Tibial artery (tissue), 4 donors: ENCODE measurements at regions not wholly inside any gene's neighbourhood (a gene's known extent, or its start where the extent isn't known, plus 50 kb on each side); places are given as distances from the start of the nearest gene placed in this dataset.

Experiments used
- DNase-seq, 2 donors: peaks; one replicate each; pipeline ENCODE4 v3.0.0-alpha.2; 2019
- H3K27ac ChIP-seq, 2 donors: fragments of 200-600 bp; sonication (generic) in 1 of 2; 1 replicate in 1 of 2; 2 replicates in 1 of 2; pipeline ENCODE4 v1.5.1; 2018 to 2019; ENCODE audit warnings: mild to moderate bottlenecking in 1 of 2
- H3K27me3 ChIP-seq, 2 donors: fragments of 200-600 bp; sonication (generic) in 1 of 2; one replicate each; pipeline versions ENCODE4 v1.5.1 to v1.6.0; 2016 to 2019
- H3K36me3 ChIP-seq, 3 donors: fragments of 200-600 bp; sonication (generic) in 2 of 3; one replicate each; pipeline ENCODE4 v1.5.1; 2016 to 2019; ENCODE audit warnings: mild to moderate bottlenecking in 2 of 3
- H3K4me1 ChIP-seq, 4 donors: fragments of 200-600 bp; sonication (generic) in 2 of 4; 1 replicate in 3 of 4; 2 replicates in 1 of 4; pipeline ENCODE4 v1.5.1; 2016 to 2019
- H3K4me3 ChIP-seq, 2 donors: fragments of 200-600 bp; sonication (generic) in 1 of 2; 1 replicate in 1 of 2; 2 replicates in 1 of 2; pipeline ENCODE4 v1.5.1; 2018 to 2019; ENCODE audit warnings: mild to moderate bottlenecking in 2 of 2
- H3K9me3 ChIP-seq, 3 donors: fragments of 200-600 bp; sonication (generic) in 1 of 3; one replicate each; pipeline ENCODE4 v1.5.1; 2016 to 2019
- CTCF ChIP-seq, 2 experiments: fragments of 200-600 bp in 1 of 2; fragments of 450-650 bp in 1 of 2; IDR thresholded peaks; one replicate each; pipeline ENCODE4 v1.5.1; 2017 to 2019; ENCODE audit warnings: antibody characterized with exemption in 2 of 2, mild to moderate bottlenecking in 1 of 2, moderate library complexity in 1 of 2
- intact Hi-C: fragments of 100-400 bp; cut with DNase I; formaldehyde crosslinking; loops from one replicate; pipeline ENCODE4 v1.15.0; 2023; ENCODE audit warnings: low total_unique reads

GRCh38 chr2:59903994-59904544 lies 649.4 kb downstream of the BCL11A start:
- no peaks in the 10 kb centered on the region for H3K9me3 ChIP-seq
- no peaks in the 10 kb centered on the region for H3K4me1 ChIP-seq
- H3K27me3 ChIP-seq, result no peaks in the 10 kb centered on the region
- intact Hi-C loops, result no loop called here
- H3K4me3 ChIP-seq, result no peak overlapping the region
- no peak for DNase-seq
- H3K36me3 ChIP-seq, result no peaks in the 10 kb centered on the region
- no peak for TF ChIP-seq CTCF (IDR thresholded peaks at IDR 0.05)
- H3K27ac ChIP-seq, result no peak overlapping the region

GRCh38 chr2:59900728-59901452 lies 652.6 kb downstream of the BCL11A start:
- Histone ChIP-seq H3K27ac (no peak overlapping the region), H3K4me3 (no peak overlapping the region), H3K4me1 (no peaks in the 10 kb centered on the region), H3K36me3 (no peaks in the 10 kb centered on the region), H3K9me3 (no peaks in the 10 kb centered on the region), H3K27me3 (no peaks in the 10 kb centered on the region)
- no peak for TF ChIP-seq CTCF (IDR thresholded peaks at IDR 0.05)
- intact Hi-C loops, result no loop called here
- DNase-seq, result no peak

- no peaks in the 10 kb centered on the region for H3K9me3 ChIP-seq
- H3K4me1 ChIP-seq, result no peaks in the 10 kb centered on the region
- intact Hi-C loops, result no loop called here
- H3K4me3 ChIP-seq, result no peak overlapping the region
- no peaks in the 10 kb centered on the region for H3K36me3 ChIP-seq
- no peak for DNase-seq
- H3K27ac ChIP-seq, result no peak overlapping the region
- TF ChIP-seq CTCF (IDR thresholded peaks at IDR 0.05), result no peak
- no peaks in the 10 kb centered on the region for H3K27me3 ChIP-seq
These were observed 653.8 kb downstream of the BCL11A start for GRCh38 chr2:59899692-59900091.

- intact Hi-C loops, result no loop called here
- Histone ChIP-seq H3K27me3 (no peaks in the 10 kb centered on the region), H3K4me1 (no peaks in the 10 kb centered on the region), H3K27ac (no peak overlapping the region), H3K36me3 (no peaks in the 10 kb centered on the region), H3K4me3 (no peak overlapping the region), H3K9me3 (no peaks in the 10 kb centered on the region)
- no peak for TF ChIP-seq CTCF (IDR thresholded peaks at IDR 0.05)
- DNase-seq, result no peak
These were observed 656.8 kb downstream of the BCL11A start for GRCh38 chr2:59896499-59897245.

GRCh38 chr2:59893612-59894011 lies 659.8 kb downstream of the BCL11A start:
- DNase-seq, result no peak
- Histone ChIP-seq H3K9me3 (no peaks in the 10 kb centered on the region), H3K27ac (no peak overlapping the region), H3K4me1 (no peaks in the 10 kb centered on the region), H3K36me3 (no peaks in the 10 kb centered on the region), H3K27me3 (no peaks in the 10 kb centered on the region), H3K4me3 (no peak overlapping the region)
- no peak for TF ChIP-seq CTCF (IDR thresholded peaks at IDR 0.05)
- intact Hi-C loops, result no loop called here
